Panc1 (cell line): ENCODE measurements at regions not wholly inside any gene's neighbourhood (a gene's known extent, or its start where the extent isn't known, plus 50 kb on each side); places are given as distances from the start of the nearest gene placed in this dataset.

Experiments used
- ATAC-seq: fragments of 200-7000 bp; cut with Tn5 transposase; 2 replicates; pipeline ENCODE4 v1.9.1; 2020; ENCODE audit warnings: mild to moderate bottlenecking, moderate library complexity
- BruUV-seq: library from RNA; stranded (reverse); fragments of 400-500 nt; replicated peaks from 2 replicates; lab custom pipeline; 2021; lab: Mats Ljungman, UMichigan
- CTCF ChIA-PET: fragments of 300-600 bp; sonication (Branson Sonifier 250); formaldehyde crosslinking; loops from one replicate; lab custom pipeline; 2022; ENCODE audit warnings: antibody characterized with exemption; lab: Charles Lee
- POLR2A ChIA-PET: fragments of 300-600 bp; sonication (Branson Sonifier 250); formaldehyde crosslinking; loops from one replicate; lab custom pipeline; 2022; ENCODE audit warnings: antibody characterized with exemption; lab: Charles Lee
- DNase-seq: peaks from one replicate; pipeline ENCODE4 v3.0.0-alpha.2; 2010; ENCODE audit warnings: low read depth, low spot score
- H3K27ac ChIP-seq: 2 replicates; pipeline ENCODE4 v1.5.1; 2011; ENCODE audit warnings: mild to moderate bottlenecking, low read length, inconsistent platforms
- H3K27me3 ChIP-seq: fragments of 200-500 bp; sonication (Bioruptor generic); 2 replicates; pipeline ENCODE4 v1.6.0; 2014; ENCODE audit warnings: low read length, inconsistent platforms; ENCODE audit not compliant: control insufficient read depth, insufficient read depth
- H3K36me3 ChIP-seq: fragments of 200-500 bp; sonication (Bioruptor generic); 2 replicates; pipeline ENCODE4 v1.5.1; 2014; ENCODE audit warnings: inconsistent platforms, mild to moderate bottlenecking, low read length, moderate library complexity; ENCODE audit not compliant: control insufficient read depth, insufficient read depth
- H3K4me1 ChIP-seq: 2 replicates; pipeline ENCODE4 v1.5.1; 2011; ENCODE audit warnings: inconsistent platforms, mild to moderate bottlenecking, low read length, moderate library complexity; ENCODE audit not compliant: control insufficient read depth, insufficient read depth
- H3K4me3 ChIP-seq, 2 experiments: 2 replicates each; pipeline ENCODE4 v1.5.1; 2011 to 2012; ENCODE audit warnings: low read depth in 2 of 2, low read length in 2 of 2, mild to moderate bottlenecking in 2 of 2, inconsistent platforms in 1 of 2, moderate library complexity in 1 of 2
- H3K9me3 ChIP-seq: fragments of 200-500 bp; sonication (Bioruptor generic); 2 replicates; pipeline ENCODE4 v1.5.1; 2014; ENCODE audit warnings: low read depth, mild to moderate bottlenecking, inconsistent platforms, low read length, moderate library complexity; ENCODE audit not compliant: control insufficient read depth, insufficient read depth
- CTCF ChIP-seq: fragments of 450-650 bp; IDR thresholded peaks from 2 replicates; pipeline ENCODE4 v1.5.1; 2017; ENCODE audit warnings: mild to moderate bottlenecking
- POLR2AphosphoS5 ChIP-seq: IDR thresholded peaks from 2 replicates; pipeline ENCODE4 v1.6.1; 2012; ENCODE audit warnings: mild to moderate bottlenecking, low read depth, low read length, moderate library complexity
- REST ChIP-seq, 2 experiments: IDR thresholded peaks; 2 replicates each; pipeline ENCODE4 v1.6.1; 2011 to 2012; ENCODE audit warnings: low read depth in 2 of 2, control low read depth in 1 of 2, low read length in 1 of 2, mild to moderate bottlenecking in 1 of 2, moderate library complexity in 1 of 2; ENCODE audit not compliant: insufficient read depth in 1 of 2
- SIN3A ChIP-seq: IDR thresholded peaks from 2 replicates; pipeline ENCODE4 v1.6.1; 2012; ENCODE audit warnings: low read depth, mild to moderate bottlenecking, low read length, moderate library complexity, borderline replicate concordance; ENCODE audit not compliant: insufficient read depth
- TCF7L2 ChIP-seq: IDR thresholded peaks from 2 replicates; pipeline ENCODE4 v1.6.1; 2011; ENCODE audit warnings: mild to moderate bottlenecking, low read depth, low read length, inconsistent platforms
- in situ Hi-C: cut with HindIII; loops from 2 replicates; pipeline ENCODE4 v1.10.0; 2016; ENCODE audit warnings: low sequenced_read_pairs, low pct_unique_long_range_greater_than_20kb
- intact Hi-C: fragments of 100-400 bp; cut with micrococcal nuclease; formaldehyde crosslinking; loops from one replicate; pipeline ENCODE4 v1.10.0; 2022; ENCODE audit not compliant: unreplicated experiment

- intact Hi-C loops (no loop called here), in situ Hi-C loops (no loop called here)
- no peaks in the 10 kb centered on the region for H3K4me1 ChIP-seq
- no peak overlapping the region for H3K4me3 ChIP-seq
- no peaks in the 10 kb centered on the region for H3K27me3 ChIP-seq
- DNase-seq (no peak), ATAC-seq (no peak)
- TF ChIP-seq POLR2AphosphoS5 (no peak), TCF7L2 (no peak), CTCF (no peak), REST (IDR thresholded peaks at IDR 0.05; ENCODE audit: insufficient read depth in 1 of 2, low read depth in 2 of 2, low read length in 1 of 2) (no peak)
- no peaks in the 10 kb centered on the region for H3K36me3 ChIP-seq
- CTCF ChIA-PET = no interaction called here
- no peaks in the 10 kb centered on the region for H3K9me3 ChIP-seq
- H3K27ac ChIP-seq = no peak overlapping the region
- POLR2A ChIA-PET = no interaction called here
- BruUV-seq = no TSS peak
These were observed 1843.4 kb upstream of the IGFBP7 start for GRCh38 chr4:58953575-58953974.

DNA sequence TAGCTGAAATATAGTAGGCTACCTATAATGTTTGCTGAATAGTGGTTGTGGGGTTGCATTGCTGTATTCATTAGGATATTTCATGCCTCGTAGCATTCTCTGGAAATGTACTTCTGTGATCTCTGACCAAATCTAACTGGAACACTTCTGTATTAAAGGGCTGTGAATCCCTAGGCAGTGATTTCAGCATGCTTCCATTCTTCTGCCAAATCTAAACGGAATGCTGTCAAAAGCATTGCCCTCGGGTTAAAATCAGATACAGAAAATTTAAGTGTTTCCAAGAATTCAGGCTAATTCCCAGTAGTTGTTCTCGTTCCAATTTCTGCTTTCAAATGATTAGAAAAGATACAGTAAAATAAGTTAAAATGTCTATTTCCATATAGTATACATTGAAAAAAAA is 1847.5 kb upstream of the IGFBP7 start:
- TF ChIP-seq REST (IDR thresholded peaks at IDR 0.05; ENCODE audit: insufficient read depth in 1 of 2, low read depth in 2 of 2, low read length in 1 of 2) = no peak
- no peak for TF ChIP-seq POLR2AphosphoS5
- TF ChIP-seq CTCF = no peak
- TF ChIP-seq TCF7L2 = no peak
- no peak for TF ChIP-seq SIN3A
- DNase-seq (no peak), ATAC-seq (no peak)
- Histone ChIP-seq H3K27me3 (no peaks in the 10 kb centered on the region), H3K4me1 (no peaks in the 10 kb centered on the region), H3K9me3 (no peaks in the 10 kb centered on the region), H3K36me3 (no peaks in the 10 kb centered on the region), H3K4me3 (no peak overlapping the region), H3K27ac (no peak overlapping the region)
- ChIA-PET CTCF (no interaction called here), POLR2A (no interaction called here)
- in situ Hi-C loops = no loop called here
- intact Hi-C loops = no loop called here
- no TSS peak for BruUV-seq
